HEK293T (cell line): ENCODE measurements at regions not wholly inside any gene's neighbourhood (a gene's known extent, or its start where the extent isn't known, plus 50 kb on each side); places are given as distances from the start of the nearest gene placed in this dataset.
"Not testable (repeated sequence)": the region's sequence is repeated elsewhere in the genome, so short reads cannot be mapped to it uniquely, and the experiment has no call there.

Source experiments
- CTCF ChIA-PET: fragments of 350-600 bp; formaldehyde crosslinking; extraction: SDS; loops from one replicate; lab custom pipeline; 2021; ENCODE audit warnings: antibody characterized with exemption, inconsistent platforms; lab: Yijun Ruan, JAX
- POLR2A ChIA-PET: fragments of 350-600 bp; formaldehyde crosslinking; extraction: SDS; loops from one replicate; lab custom pipeline; 2020; ENCODE audit warnings: antibody characterized with exemption, inconsistent platforms; lab: Yijun Ruan, JAX
- DNase-seq: peaks from one replicate; pipeline ENCODE4 v3.0.0; 2012; ENCODE audit warnings: mixed read lengths; ENCODE audit errors: extremely low spot score
- ARNT ChIP-seq: fragments of 450-650 bp; IDR thresholded peaks from 2 replicates; pipeline ENCODE4 v1.6.1; 2017; ENCODE audit warnings: mild to moderate bottlenecking
- BHLHE40 ChIP-seq: fragments of 450-650 bp; IDR thresholded peaks from 2 replicates; pipeline ENCODE4 v1.6.1; 2016; ENCODE audit warnings: mild to moderate bottlenecking, moderate library complexity, borderline replicate concordance
- CTBP1 ChIP-seq: fragments of 450-650 bp; IDR thresholded peaks from 2 replicates; pipeline ENCODE4 v1.6.1; 2016; ENCODE audit warnings: borderline replicate concordance
- ELF4 ChIP-seq: fragments of 450-650 bp; IDR thresholded peaks from 2 replicates; pipeline ENCODE4 v1.6.1; 2017; ENCODE audit warnings: antibody characterized with exemption
- FOXA1 ChIP-seq: fragments of 450-650 bp; IDR thresholded peaks from 2 replicates; pipeline ENCODE4 v1.6.1; 2016; ENCODE audit warnings: mild to moderate bottlenecking
- FOXK2 ChIP-seq: fragments of 450-650 bp; IDR thresholded peaks from 2 replicates; pipeline ENCODE4 v1.6.1; 2016; ENCODE audit warnings: mild to moderate bottlenecking
- FOXM1 ChIP-seq: fragments of 450-650 bp; IDR thresholded peaks from 2 replicates; pipeline ENCODE4 v1.6.1; 2017; ENCODE audit warnings: mild to moderate bottlenecking, borderline replicate concordance
- HDGF ChIP-seq: fragments of 450-650 bp; IDR thresholded peaks from 2 replicates; pipeline ENCODE4 v1.6.1; 2017; ENCODE audit warnings: antibody characterized with exemption, borderline replicate concordance
- L3MBTL2 ChIP-seq: fragments of 450-650 bp; conservative IDR thresholded peaks from 2 replicates; pipeline ENCODE4 v1.6.1; 2016; ENCODE audit warnings: mild to moderate bottlenecking
- LEF1 ChIP-seq: fragments of 450-650 bp; IDR thresholded peaks from 2 replicates; pipeline ENCODE4 v1.6.1; 2017; ENCODE audit warnings: mild to moderate bottlenecking, borderline replicate concordance
- NFRKB ChIP-seq: fragments of 450-650 bp; IDR thresholded peaks from 2 replicates; pipeline ENCODE4 v1.6.1; 2016; ENCODE audit warnings: mild to moderate bottlenecking, moderate library complexity
- PKNOX1 ChIP-seq: fragments of 450-650 bp; IDR thresholded peaks from 2 replicates; pipeline ENCODE4 v1.6.1; 2016
- SP1 ChIP-seq: fragments of 450-650 bp; IDR thresholded peaks from 2 replicates; pipeline ENCODE4 v1.6.1; 2017
- SUZ12 ChIP-seq: fragments of 450-650 bp; IDR thresholded peaks from 2 replicates; pipeline ENCODE4 v1.6.1; 2016; ENCODE audit warnings: mild to moderate bottlenecking
- TARDBP ChIP-seq: fragments of 450-650 bp; IDR thresholded peaks from 2 replicates; pipeline ENCODE4 v1.6.1; 2016
- ZNF384 ChIP-seq: fragments of 450-650 bp; IDR thresholded peaks from 2 replicates; pipeline ENCODE4 v1.6.1; 2016

GRCh38 chr4:86450861-86451260 lies 91.0 kb upstream of the MAPK10 start:
- TF ChIP-seq SP1 (no peak), CTBP1 (no peak), FOXA1 (no peak), SUZ12 (no peak), ELF4 (no peak), NFRKB (no peak), BHLHE40 (no peak), ARNT (no peak), ZNF384 (no peak), FOXK2 (no peak), LEF1 (no peak), L3MBTL2 (no peak)
- CTCF ChIA-PET: no interaction called here
- POLR2A ChIA-PET: no interaction called here
- DNase-seq: no peak

GRCh38 chr4:86451560-86452330 lies 91.9 kb upstream of the MAPK10 start:
- ChIA-PET CTCF (no interaction called here), POLR2A (no interaction called here)
- no peak for TF ChIP-seq SUZ12
- no peak for TF ChIP-seq LEF1
- no peak for TF ChIP-seq ELF4
- no peak for TF ChIP-seq TARDBP
- no peak for TF ChIP-seq CTBP1
- no peak for TF ChIP-seq NFRKB
- no peak for TF ChIP-seq PKNOX1
- no peak for TF ChIP-seq SP1
- TF ChIP-seq FOXM1: no peak
- no peak for TF ChIP-seq BHLHE40
- TF ChIP-seq FOXK2: no peak
- TF ChIP-seq ARNT: no peak
- TF ChIP-seq FOXA1: no peak
- TF ChIP-seq ZNF384: no peak
- no peak for TF ChIP-seq HDGF
- no peak for TF ChIP-seq L3MBTL2
- no peak for DNase-seq

- TF ChIP-seq FOXK2 (no peak), PKNOX1 (no peak), SUZ12 (no peak), NFRKB (no peak), HDGF (no peak), ARNT (no peak), ZNF384 (no peak), BHLHE40 (no peak), LEF1 (no peak), SP1 (no peak), FOXM1 (no peak), CTBP1 (no peak), TARDBP (no peak), FOXA1 (no peak)
- POLR2A ChIA-PET: no interaction called here
- CTCF ChIA-PET: no interaction called here
- DNase-seq: no peak
Observed at GRCh38 chr4:86452422-86452891, 92.6 kb upstream of the MAPK10 start.

GRCh38 chr4:86452924-86453531 lies 93.2 kb upstream of the MAPK10 start:
- TF ChIP-seq FOXK2 (no peak), FOXM1 (no peak), ELF4 (no peak), FOXA1 (no peak), TARDBP (no peak), CTBP1 (no peak), L3MBTL2 (no peak), NFRKB (no peak), LEF1 (no peak), HDGF (no peak), ARNT (no peak)
- ChIA-PET CTCF (no interaction called here), POLR2A (no interaction called here)
- no peak for DNase-seq

GRCh38 chr4:86453611-86454072 lies 93.8 kb upstream of the MAPK10 start:
- DNase-seq, CTCF ChIA-PET: not testable (repeated sequence)

GRCh38 chr4:86461849-86462248 lies 102.0 kb upstream of the MAPK10 start:
- no peak for DNase-seq
- POLR2A ChIA-PET: no interaction called here
- CTCF ChIA-PET: no interaction called here
- TF ChIP-seq HDGF: no peak
- TF ChIP-seq PKNOX1: no peak
- TF ChIP-seq BHLHE40: no peak
- TF ChIP-seq FOXM1: no peak
- no peak for TF ChIP-seq FOXA1
- TF ChIP-seq CTBP1: no peak
- TF ChIP-seq ARNT: no peak
- TF ChIP-seq L3MBTL2: no peak
- TF ChIP-seq ELF4: no peak
- no peak for TF ChIP-seq SUZ12
- no peak for TF ChIP-seq ZNF384

More at GRCh38 chr4:86453611-86454072, 93.8 kb upstream of the MAPK10 start:
- POLR2A ChIA-PET: not testable (repeated sequence)
